ENCODE measurements at regions not wholly inside any gene's neighbourhood (a gene's known extent, or its start where the extent isn't known, plus 50 kb on each side); places are given as distances from the start of the nearest gene placed in this dataset.
"Not testable (repeated sequence)": the region's sequence is repeated elsewhere in the genome, so short reads cannot be mapped to it uniquely, and the experiment has no call there.

GRCh38 chr13:69616396-69616795 lies 491.2 kb upstream of the ATXN8OS start:
- TF ChIP-seq POLR2A (IDR thresholded peaks at IDR 0.05; ENCODE audit: low read depth, low read length) (no peak), POU2F2 (IDR thresholded peaks at IDR 0.05; ENCODE audit: low read depth, low read length) (no peak), PAX5 (IDR thresholded peaks at IDR 0.05; ENCODE audit: insufficient read depth, low read length, severe bottlenecking) (no peak), TAF1 (IDR thresholded peaks at IDR 0.05; ENCODE audit: low read depth, low read length) (no peak), SPI1 (IDR thresholded peaks at IDR 0.05; ENCODE audit: low read depth, low read length) (no peak), POLR2AphosphoS5 (IDR thresholded peaks at IDR 0.05; ENCODE audit: low read depth, low read length) (no peak)
- FAIRE-seq (no peak), DNase-seq (ENCODE audit: insufficient read length, low spot score) (no peak)

- not testable (repeated sequence) for DNase-seq (ENCODE audit: insufficient read length, low spot score); FAIRE-seq
These were observed 492.6 kb upstream of the ATXN8OS start for GRCh38 chr13:69615055-69615454.

DNA sequence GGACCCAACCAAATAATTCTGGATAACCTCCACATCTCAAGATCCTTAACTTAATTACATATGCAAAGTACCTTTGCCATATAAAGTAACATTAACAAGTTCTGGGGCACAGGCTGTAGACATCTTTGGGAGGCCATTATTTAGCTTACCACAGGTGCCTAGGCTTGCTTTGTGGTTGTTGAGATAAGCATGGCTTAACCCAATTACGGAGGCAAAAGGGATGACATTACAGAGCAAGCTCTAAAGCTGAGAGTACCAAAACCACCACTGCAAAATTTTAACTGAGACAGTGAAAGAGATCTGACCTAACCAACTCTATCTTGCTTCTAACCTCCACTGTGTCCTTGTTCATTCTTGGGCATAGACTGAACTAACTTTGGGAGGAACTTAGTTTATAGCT lies 502.9 kb upstream of the ATXN8OS start:
- no peak for DNase-seq (ENCODE audit: insufficient read length, low spot score)
- TF ChIP-seq POLR2AphosphoS5 (IDR thresholded peaks at IDR 0.05; ENCODE audit: low read depth, low read length), result no peak
- TF ChIP-seq PAX5 (IDR thresholded peaks at IDR 0.05; ENCODE audit: insufficient read depth, low read length, severe bottlenecking), result no peak
- TF ChIP-seq POU2F2 (IDR thresholded peaks at IDR 0.05; ENCODE audit: low read depth, low read length), result no peak
- TF ChIP-seq POLR2A (IDR thresholded peaks at IDR 0.05; ENCODE audit: low read depth, low read length), result no peak
- TF ChIP-seq SPI1 (IDR thresholded peaks at IDR 0.05; ENCODE audit: low read depth, low read length), result no peak
- no peak for TF ChIP-seq TAF1 (IDR thresholded peaks at IDR 0.05; ENCODE audit: low read depth, low read length)
- no peak for FAIRE-seq

DNA sequence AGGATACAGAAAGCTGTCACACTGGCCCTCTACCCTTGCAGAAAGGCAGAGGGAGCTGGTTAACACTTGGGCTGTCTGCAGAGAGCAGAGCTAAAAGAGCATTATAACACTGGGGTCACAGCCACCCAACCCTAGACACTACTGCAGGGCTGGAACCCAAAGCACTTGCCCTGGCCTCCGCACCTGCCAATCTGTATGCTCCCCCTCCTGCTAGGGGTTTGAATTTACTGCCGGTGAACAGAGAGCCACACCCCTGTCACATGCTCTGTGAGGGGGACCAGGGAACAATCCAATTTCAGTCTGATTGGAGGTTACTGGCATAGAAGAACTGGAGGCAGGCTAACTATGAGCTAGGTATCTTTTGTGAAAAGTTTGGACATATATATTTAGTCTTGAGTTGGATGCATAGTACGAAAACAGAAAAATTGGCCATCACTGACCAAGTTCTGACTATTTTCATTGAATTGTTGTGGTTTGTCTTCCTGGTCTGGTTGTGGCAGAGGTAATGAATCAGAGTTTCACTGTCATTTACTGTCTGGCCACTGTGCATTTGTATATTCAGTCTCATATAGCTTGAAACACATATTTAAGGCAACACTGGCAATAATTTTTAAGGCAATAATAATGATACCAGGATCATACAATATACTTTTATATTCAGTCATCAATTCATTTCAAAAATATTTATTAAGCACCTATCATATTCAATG lies 504.3 kb upstream of the ATXN8OS start:
- no peak for TF ChIP-seq SPI1 (IDR thresholded peaks at IDR 0.05; ENCODE audit: low read depth, low read length)
- no peak for TF ChIP-seq POLR2AphosphoS5 (IDR thresholded peaks at IDR 0.05; ENCODE audit: low read depth, low read length)
- no peak for TF ChIP-seq POLR2A (IDR thresholded peaks at IDR 0.05; ENCODE audit: low read depth, low read length)
- no peak for TF ChIP-seq TAF1 (IDR thresholded peaks at IDR 0.05; ENCODE audit: low read depth, low read length)
- no peak for TF ChIP-seq PAX5 (IDR thresholded peaks at IDR 0.05; ENCODE audit: insufficient read depth, low read length, severe bottlenecking)
- TF ChIP-seq POU2F2 (IDR thresholded peaks at IDR 0.05; ENCODE audit: low read depth, low read length), result no peak
- DNase-seq (ENCODE audit: insufficient read length, low spot score) (no peak), FAIRE-seq (no peak)

DNA sequence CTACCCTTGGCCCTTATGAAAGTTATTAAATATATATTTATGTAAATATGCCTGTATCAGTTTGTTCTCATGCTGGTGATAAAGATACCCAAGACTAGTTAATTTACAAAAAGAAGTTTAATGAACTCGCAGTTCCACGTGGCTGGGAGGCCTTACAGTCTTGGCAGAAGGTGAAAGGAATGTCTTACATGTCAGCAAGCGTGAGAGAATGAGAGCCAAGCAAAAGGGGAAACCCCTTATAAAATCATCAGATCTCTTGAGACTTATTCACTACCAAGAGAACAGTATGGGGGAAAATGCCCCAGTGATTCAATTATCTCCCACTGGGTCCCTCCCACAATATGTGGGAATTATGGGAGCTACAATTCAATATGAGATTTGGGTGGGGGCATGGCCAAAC lies 506.0 kb upstream of the ATXN8OS start:
- TF ChIP-seq TAF1 (IDR thresholded peaks at IDR 0.05; ENCODE audit: low read depth, low read length) (no peak), SPI1 (IDR thresholded peaks at IDR 0.05; ENCODE audit: low read depth, low read length) (no peak), POLR2AphosphoS5 (IDR thresholded peaks at IDR 0.05; ENCODE audit: low read depth, low read length) (no peak), POLR2A (IDR thresholded peaks at IDR 0.05; ENCODE audit: low read depth, low read length) (no peak), PAX5 (IDR thresholded peaks at IDR 0.05; ENCODE audit: insufficient read depth, low read length, severe bottlenecking) (no peak), POU2F2 (IDR thresholded peaks at IDR 0.05; ENCODE audit: low read depth, low read length) (no peak)
- DNase-seq (ENCODE audit: insufficient read length, low spot score), result no peak
- no peak for FAIRE-seq

- DNase-seq (ENCODE audit: insufficient read length, low spot score) (no peak), FAIRE-seq (no peak)
- TF ChIP-seq PAX5 (IDR thresholded peaks at IDR 0.05; ENCODE audit: insufficient read depth, low read length, severe bottlenecking), result no peak
- no peak for TF ChIP-seq SPI1 (IDR thresholded peaks at IDR 0.05; ENCODE audit: low read depth, low read length)
- no peak for TF ChIP-seq TAF1 (IDR thresholded peaks at IDR 0.05; ENCODE audit: low read depth, low read length)
- no peak for TF ChIP-seq POU2F2 (IDR thresholded peaks at IDR 0.05; ENCODE audit: low read depth, low read length)
- TF ChIP-seq POLR2A (IDR thresholded peaks at IDR 0.05; ENCODE audit: low read depth, low read length), result no peak
- no peak for TF ChIP-seq POLR2AphosphoS5 (IDR thresholded peaks at IDR 0.05; ENCODE audit: low read depth, low read length)
These were observed 506.8 kb upstream of the ATXN8OS start for GRCh38 chr13:69600811-69601210.

- FAIRE-seq (no peak), DNase-seq (ENCODE audit: insufficient read length, low spot score) (no peak)
- TF ChIP-seq POLR2AphosphoS5 (IDR thresholded peaks at IDR 0.05; ENCODE audit: low read depth, low read length), result no peak
- no peak for TF ChIP-seq PAX5 (IDR thresholded peaks at IDR 0.05; ENCODE audit: insufficient read depth, low read length, severe bottlenecking)
- TF ChIP-seq POLR2A (IDR thresholded peaks at IDR 0.05; ENCODE audit: low read depth, low read length), result no peak
These were observed 510.5 kb upstream of the ATXN8OS start for GRCh38 chr13:69597088-69597487.

DNA sequence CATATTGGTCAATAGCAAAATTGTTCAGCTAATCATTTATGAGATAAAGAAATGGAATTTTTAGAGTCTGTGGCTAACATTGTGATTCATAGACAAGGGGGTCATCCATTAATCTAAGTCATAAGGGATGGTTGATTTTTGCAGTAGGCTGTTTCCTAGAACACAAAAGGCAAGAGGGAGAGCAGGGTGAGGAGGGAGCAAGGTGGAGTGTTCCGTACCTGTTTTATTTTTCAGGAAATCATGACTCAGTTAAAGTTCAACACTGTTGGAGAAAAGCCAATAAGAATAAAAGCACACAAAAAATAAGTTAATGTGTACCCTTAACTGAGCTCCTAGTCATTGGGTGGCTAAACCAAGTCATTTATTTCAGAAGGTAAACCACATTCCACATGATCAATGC lies 512.4 kb upstream of the ATXN8OS start:
- TF ChIP-seq TAF1 (IDR thresholded peaks at IDR 0.05; ENCODE audit: low read depth, low read length), result no peak
- TF ChIP-seq POLR2AphosphoS5 (IDR thresholded peaks at IDR 0.05; ENCODE audit: low read depth, low read length), result no peak
- TF ChIP-seq POU2F2 (IDR thresholded peaks at IDR 0.05; ENCODE audit: low read depth, low read length), result no peak
- TF ChIP-seq PAX5 (IDR thresholded peaks at IDR 0.05; ENCODE audit: insufficient read depth, low read length, severe bottlenecking), result no peak
- TF ChIP-seq POLR2A (IDR thresholded peaks at IDR 0.05; ENCODE audit: low read depth, low read length), result no peak
- TF ChIP-seq SPI1 (IDR thresholded peaks at IDR 0.05; ENCODE audit: low read depth, low read length), result no peak
- FAIRE-seq (no peak), DNase-seq (ENCODE audit: insufficient read length, low spot score) (no peak)

DNA sequence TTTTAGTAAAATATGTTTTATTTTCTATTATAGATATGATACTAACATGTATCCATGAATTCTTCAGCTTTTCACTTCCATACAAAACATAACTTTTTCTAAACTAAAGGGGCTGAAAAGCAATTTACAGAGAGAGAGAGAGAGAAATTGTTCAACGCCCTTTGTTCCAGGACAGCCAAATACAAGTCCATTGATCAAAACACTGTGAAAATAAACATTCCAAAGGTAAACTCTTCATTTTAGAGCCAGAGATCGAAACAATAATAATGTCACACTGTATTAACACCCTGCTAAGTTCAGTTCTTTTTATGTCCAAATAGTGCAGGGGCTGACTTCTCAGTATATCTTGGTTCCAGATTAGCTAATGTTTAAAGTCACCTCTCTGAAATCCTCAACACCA lies 516.2 kb upstream of the ATXN8OS start:
- DNase-seq (ENCODE audit: insufficient read length, low spot score) (no peak), FAIRE-seq (no peak)
- TF ChIP-seq PAX5 (IDR thresholded peaks at IDR 0.05; ENCODE audit: insufficient read depth, low read length, severe bottlenecking) (no peak), TAF1 (IDR thresholded peaks at IDR 0.05; ENCODE audit: low read depth, low read length) (no peak), POU2F2 (IDR thresholded peaks at IDR 0.05; ENCODE audit: low read depth, low read length) (no peak), SPI1 (IDR thresholded peaks at IDR 0.05; ENCODE audit: low read depth, low read length) (no peak), POLR2A (IDR thresholded peaks at IDR 0.05; ENCODE audit: low read depth, low read length) (no peak), POLR2AphosphoS5 (IDR thresholded peaks at IDR 0.05; ENCODE audit: low read depth, low read length) (no peak)

DNA sequence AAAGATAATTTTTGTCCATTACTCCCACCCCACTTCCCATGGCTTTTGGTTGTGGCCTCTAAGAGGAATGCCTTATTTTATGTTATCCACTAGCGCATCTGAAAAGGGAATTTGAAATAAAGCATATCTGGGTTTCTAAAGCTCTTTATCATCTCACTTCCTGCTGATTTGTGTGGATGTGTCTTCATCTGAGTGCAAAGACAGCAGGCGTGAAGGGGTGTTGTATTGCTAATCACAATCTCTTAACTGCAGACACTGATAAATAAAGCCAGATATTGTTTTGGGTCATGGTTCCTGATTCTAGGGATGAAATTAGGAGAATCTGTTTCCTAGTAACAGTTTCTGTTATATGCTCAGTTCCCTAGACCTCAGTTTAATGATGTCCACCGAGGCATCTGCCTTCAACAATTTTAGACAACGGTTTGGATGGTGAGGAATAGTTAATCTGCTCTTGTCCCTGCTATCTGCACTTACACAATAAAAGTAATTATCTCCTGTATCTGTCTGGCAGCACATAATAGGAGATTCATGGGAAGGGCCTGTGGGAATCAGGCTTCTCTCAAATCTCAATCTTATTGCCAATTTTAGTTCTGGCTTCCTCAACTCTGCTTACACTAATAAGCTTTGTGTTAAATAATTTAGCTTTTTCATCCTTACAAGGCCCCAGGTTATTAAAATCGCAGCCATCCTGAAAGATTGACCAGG lies 517.9 kb upstream of the ATXN8OS start:
- FAIRE-seq (no peak), DNase-seq (ENCODE audit: insufficient read length, low spot score) (no peak)
- TF ChIP-seq TAF1 (IDR thresholded peaks at IDR 0.05; ENCODE audit: low read depth, low read length) (no peak), SPI1 (IDR thresholded peaks at IDR 0.05; ENCODE audit: low read depth, low read length) (no peak)
